Prostate gland (tissue), 2 donors: ENCODE measurements at regions not wholly inside any gene's neighbourhood (a gene's known extent, or its start where the extent isn't known, plus 50 kb on each side); places are given as distances from the start of the nearest gene placed in this dataset.

Experiments used
- DNase-seq: peaks from one replicate; pipeline ENCODE4 v3.0.0-alpha.2; 2019; ENCODE audit warnings: low spot score
- H3K27ac ChIP-seq, 2 donors: fragments of 200-600 bp; sonication (generic); 2 replicates each; pipeline ENCODE4 v1.5.1; 2017 to 2019
- H3K27me3 ChIP-seq: fragments of 200-600 bp; sonication (generic); replicated peaks from 2 replicates; pipeline ENCODE4 v1.5.1; 2019; ENCODE audit not compliant: insufficient read depth
- H3K36me3 ChIP-seq, 2 donors: fragments of 200-600 bp; sonication (generic); 1 replicate in 1 of 2; 2 replicates in 1 of 2; pipeline versions ENCODE4 v1.5.1 to v1.8.1; 2017 to 2019
- H3K4me1 ChIP-seq: fragments of 200-600 bp; sonication (generic); replicated peaks from 2 replicates; pipeline ENCODE4 v1.5.1; 2019
- H3K4me3 ChIP-seq, 2 donors: fragments of 200-600 bp; sonication (generic); 2 replicates each; pipeline ENCODE4 v1.5.1; 2017 to 2019
- H3K9me3 ChIP-seq: fragments of 200-600 bp; sonication (generic); 2 replicates; pipeline ENCODE4 v1.5.1; 2017
- POLR2A ChIP-seq: fragments of 450-650 bp; IDR thresholded peaks from one replicate; pipeline ENCODE4 v1.6.1; 2016; ENCODE audit warnings: antibody characterized with exemption, mild to moderate bottlenecking
- POLR2AphosphoS5 ChIP-seq: sonication (generic); formaldehyde crosslinking; IDR thresholded peaks from one replicate; pipeline ENCODE4 v1.6.1; 2017; ENCODE audit warnings: antibody characterized with exemption
- WGBS: methylation state at CpG from one replicate; pipeline ENCODE4 v1.1.5; 2018; 5-methylcytosine and 5-hydroxymethylcytosine counted together
- intact Hi-C: fragments of 100-400 bp; cut with DNase I; formaldehyde crosslinking; loops from one replicate; pipeline ENCODE4 v1.14.2; 2022
- TF ChIP-seq, protein P1 (sequence below), 4 experiments: fragments of 200-600 bp in 2 of 4; fragments of 450-650 bp in 2 of 4; sonication (generic) in 2 of 4; IDR thresholded peaks; 1 replicate in 3 of 4; 2 replicates in 1 of 4; pipeline ENCODE4 v1.5.1; 2016 to 2019; ENCODE audit warnings: antibody characterized with exemption in 4 of 4, mild to moderate bottlenecking in 2 of 4, moderate library complexity in 2 of 4

DNA sequence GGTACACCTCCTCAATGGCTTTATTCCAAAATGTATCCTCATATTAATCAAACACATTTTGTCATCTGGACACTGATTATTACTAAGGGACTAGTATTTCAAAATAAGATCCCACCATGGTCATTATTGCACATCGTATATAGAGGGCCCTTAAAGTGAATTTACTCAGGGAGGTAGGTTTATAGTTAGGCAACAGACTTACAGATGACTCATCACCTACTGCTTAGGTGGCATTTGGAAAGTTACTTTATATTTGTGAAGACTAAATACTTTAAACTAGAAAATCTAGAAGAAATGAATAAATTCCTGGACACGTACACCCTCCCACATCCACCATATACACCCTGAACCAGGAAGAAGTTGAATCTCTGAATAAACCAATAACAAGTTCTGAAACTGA lies 353.0 kb downstream of the KCTD12 start:
- intact Hi-C loops = no loop called here
- Histone ChIP-seq H3K4me1 (no peaks in the 10 kb centered on the region), H3K9me3 (no peaks in the 10 kb centered on the region), H3K4me3 (no peak overlapping the region), H3K36me3 (no peaks in the 10 kb centered on the region), H3K27me3 (no peaks in the 10 kb centered on the region), H3K27ac (no peak overlapping the region)
- WGBS = 82% methylated on average over 2 of the region's 2 CpGs
- no peak for DNase-seq
- TF ChIP-seq POLR2A (no peak), POLR2AphosphoS5 (no peak)
- TF ChIP-seq, protein P1, sequence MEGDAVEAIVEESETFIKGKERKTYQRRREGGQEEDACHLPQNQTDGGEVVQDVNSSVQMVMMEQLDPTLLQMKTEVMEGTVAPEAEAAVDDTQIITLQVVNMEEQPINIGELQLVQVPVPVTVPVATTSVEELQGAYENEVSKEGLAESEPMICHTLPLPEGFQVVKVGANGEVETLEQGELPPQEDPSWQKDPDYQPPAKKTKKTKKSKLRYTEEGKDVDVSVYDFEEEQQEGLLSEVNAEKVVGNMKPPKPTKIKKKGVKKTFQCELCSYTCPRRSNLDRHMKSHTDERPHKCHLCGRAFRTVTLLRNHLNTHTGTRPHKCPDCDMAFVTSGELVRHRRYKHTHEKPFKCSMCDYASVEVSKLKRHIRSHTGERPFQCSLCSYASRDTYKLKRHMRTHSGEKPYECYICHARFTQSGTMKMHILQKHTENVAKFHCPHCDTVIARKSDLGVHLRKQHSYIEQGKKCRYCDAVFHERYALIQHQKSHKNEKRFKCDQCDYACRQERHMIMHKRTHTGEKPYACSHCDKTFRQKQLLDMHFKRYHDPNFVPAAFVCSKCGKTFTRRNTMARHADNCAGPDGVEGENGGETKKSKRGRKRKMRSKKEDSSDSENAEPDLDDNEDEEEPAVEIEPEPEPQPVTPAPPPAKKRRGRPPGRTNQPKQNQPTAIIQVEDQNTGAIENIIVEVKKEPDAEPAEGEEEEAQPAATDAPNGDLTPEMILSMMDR (IDR thresholded peaks at IDR 0.05) = no peak

DNA sequence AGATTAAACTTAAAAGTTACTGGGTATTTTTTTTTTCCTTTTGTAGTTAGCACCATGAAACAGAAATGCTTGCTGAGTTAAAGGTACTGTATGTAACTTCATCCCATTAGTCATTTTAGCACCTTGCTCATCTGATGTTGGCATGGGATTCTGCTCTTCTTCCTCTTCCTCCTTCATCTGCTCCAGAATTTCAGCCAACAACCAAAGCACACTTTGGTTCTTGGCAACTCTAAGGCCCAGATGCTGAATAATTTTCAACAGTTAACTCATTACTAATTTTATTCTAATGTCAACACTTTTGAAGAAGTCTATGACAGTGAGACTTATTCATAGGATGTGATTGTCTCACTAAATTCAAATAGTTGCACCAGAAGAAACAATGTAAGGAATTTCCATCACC lies 359.2 kb downstream of the KCTD12 start:
- H3K36me3 ChIP-seq = no peaks in the 10 kb centered on the region
- H3K9me3 ChIP-seq = no peaks in the 10 kb centered on the region
- H3K4me3 ChIP-seq = no peak overlapping the region
- TF ChIP-seq, protein P1 (IDR thresholded peaks at IDR 0.05) = no peak
- TF ChIP-seq POLR2AphosphoS5 (no peak), POLR2A (no peak)
- no peaks in the 10 kb centered on the region for H3K4me1 ChIP-seq
- DNase-seq = no peak
- no peak overlapping the region for H3K27ac ChIP-seq
- intact Hi-C loops = no loop called here
- H3K27me3 ChIP-seq = peaks cover 4% of the 10 kb centered on the region

GRCh38 chr13:76523740-76524340 lies 362.4 kb downstream of the KCTD12 start:
- no peaks in the 10 kb centered on the region for H3K36me3 ChIP-seq
- H3K27me3 ChIP-seq = peaks cover 4% of the 10 kb centered on the region
- H3K27ac ChIP-seq = no peak overlapping the region
- no peak overlapping the region for H3K4me3 ChIP-seq
- H3K9me3 ChIP-seq = no peaks in the 10 kb centered on the region
- intact Hi-C loops = no loop called here
- WGBS = 61% methylated on average over 2 of the region's 2 CpGs
- TF ChIP-seq POLR2AphosphoS5 (no peak), POLR2A (no peak)
- TF ChIP-seq, protein P1 (IDR thresholded peaks at IDR 0.05) = no peak
- DNase-seq = no peak
- no peaks in the 10 kb centered on the region for H3K4me1 ChIP-seq

GRCh38 chr13:76522083-76522755 lies 364.0 kb downstream of the KCTD12 start:
- intact Hi-C loops = no loop called here
- Histone ChIP-seq H3K9me3 (no peaks in the 10 kb centered on the region), H3K4me1 (no peaks in the 10 kb centered on the region), H3K36me3 (no peaks in the 10 kb centered on the region), H3K4me3 (no peak overlapping the region), H3K27ac (no peak overlapping the region), H3K27me3 (peaks cover 4% of the 10 kb centered on the region)
- no peak for TF ChIP-seq POLR2AphosphoS5
- TF ChIP-seq POLR2A = no peak
- TF ChIP-seq, protein P1 (IDR thresholded peaks at IDR 0.05) = no peak
- WGBS = 63% methylated on average over 4 of the region's 4 CpGs
- DNase-seq = no peak

DNA sequence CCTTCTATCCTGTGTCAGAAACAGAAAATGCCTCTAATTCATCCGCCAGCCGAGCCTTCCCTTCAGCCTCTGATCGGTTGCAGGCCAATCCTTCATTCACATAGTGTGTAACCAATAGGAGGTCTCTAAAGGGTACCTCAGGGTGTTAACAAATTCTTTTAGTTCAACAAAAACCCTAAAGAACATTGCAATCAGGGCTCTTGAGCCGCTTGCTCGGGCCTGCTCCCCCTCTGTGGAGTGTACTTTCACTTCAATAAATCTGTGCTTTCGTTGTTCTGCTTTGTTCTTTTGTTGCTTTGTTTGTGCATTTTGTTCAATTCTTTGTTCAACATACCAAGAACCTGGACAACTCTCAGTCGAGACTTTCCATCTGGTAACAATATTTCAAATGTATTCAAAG lies 366.5 kb downstream of the KCTD12 start:
- 76% methylated on average over 7 of the region's 7 CpGs for WGBS
- Histone ChIP-seq H3K27ac (no peak overlapping the region), H3K4me3 (no peak overlapping the region), H3K36me3 (no peaks in the 10 kb centered on the region), H3K9me3 (no peaks in the 10 kb centered on the region), H3K27me3 (no peaks in the 10 kb centered on the region), H3K4me1 (no peaks in the 10 kb centered on the region)
- TF ChIP-seq POLR2A (no peak), POLR2AphosphoS5 (no peak)
- TF ChIP-seq, protein P1 (IDR thresholded peaks at IDR 0.05) = no peak
- DNase-seq = no peak
- intact Hi-C loops = no loop called here
